GF-D8 (cell line): ENCODE measurements at regions not wholly inside any gene's neighbourhood (a gene's known extent, or its start where the extent isn't known, plus 50 kb on each side); places are given as distances from the start of the nearest gene placed in this dataset.
A peak's percentile ranks its signal among the peaks of the same experiment; 100 is the strongest.
"Not testable (repeated sequence)": the region's sequence is repeated elsewhere in the genome, so short reads cannot be mapped to it uniquely, and the experiment has no call there.

ENCODE experiments used
- DNase-seq: peaks from one replicate; lab custom pipeline; 2025; lab: John Stamatoyannopoulos, UW

DNA sequence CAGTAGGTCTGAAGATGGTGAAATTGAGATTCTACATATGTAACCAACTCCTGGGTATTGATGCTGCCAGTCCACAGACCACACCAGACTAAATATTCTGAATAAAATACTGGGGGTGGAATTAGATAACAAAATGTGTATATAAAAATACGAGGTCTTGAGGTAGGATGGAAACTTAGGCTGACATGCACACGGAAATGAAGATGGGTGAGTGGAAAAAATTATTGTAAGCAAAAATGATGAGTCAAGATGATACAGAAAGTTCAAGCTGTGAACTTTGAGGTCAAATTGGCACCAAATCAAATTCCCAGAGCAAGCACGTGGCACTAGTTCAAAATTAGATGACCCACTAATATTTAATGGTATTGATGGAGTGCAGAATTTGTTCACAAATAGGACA lies 713.4 kb upstream of the ACO1 start:
- DNase-seq: no peak

DNA sequence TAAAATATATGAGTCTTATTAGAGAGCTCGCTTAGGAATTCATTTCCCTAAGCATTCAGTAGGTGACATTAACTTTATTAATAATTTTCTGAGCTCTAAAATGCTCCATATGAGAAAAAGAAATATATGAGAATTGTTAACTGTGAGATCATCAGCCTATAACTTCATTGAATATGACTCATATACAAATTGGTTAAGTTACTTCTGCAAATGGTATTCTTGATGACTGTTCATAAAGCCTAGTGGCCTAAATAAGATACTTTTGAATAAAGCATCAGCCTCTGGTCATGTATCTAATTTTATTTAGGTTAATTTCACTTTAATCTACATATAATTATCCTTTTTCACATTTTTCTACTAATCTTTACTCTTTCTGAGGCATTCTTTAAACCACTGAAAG lies 710.2 kb upstream of the ACO1 start:
- DNase-seq: no peak

DNA sequence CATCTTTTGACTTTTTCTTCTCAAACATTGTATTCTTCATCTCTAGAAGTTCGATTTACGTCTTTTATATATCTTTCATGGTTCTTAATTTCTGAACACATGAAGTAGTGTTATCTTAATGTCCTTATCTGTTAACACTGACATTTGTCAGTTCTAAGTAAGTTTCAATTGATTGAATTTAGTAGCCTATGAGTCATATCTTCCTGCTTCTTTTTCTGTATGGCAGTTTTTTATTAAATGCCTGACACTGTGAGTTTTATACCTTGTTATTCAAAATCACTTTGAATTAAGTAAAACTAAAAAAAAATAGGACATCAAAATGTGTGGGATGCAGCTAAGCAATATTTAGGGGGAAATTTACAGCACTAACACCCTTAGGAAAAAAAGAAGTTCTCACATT lies 707.0 kb upstream of the ACO1 start:
- no peak for DNase-seq

DNA sequence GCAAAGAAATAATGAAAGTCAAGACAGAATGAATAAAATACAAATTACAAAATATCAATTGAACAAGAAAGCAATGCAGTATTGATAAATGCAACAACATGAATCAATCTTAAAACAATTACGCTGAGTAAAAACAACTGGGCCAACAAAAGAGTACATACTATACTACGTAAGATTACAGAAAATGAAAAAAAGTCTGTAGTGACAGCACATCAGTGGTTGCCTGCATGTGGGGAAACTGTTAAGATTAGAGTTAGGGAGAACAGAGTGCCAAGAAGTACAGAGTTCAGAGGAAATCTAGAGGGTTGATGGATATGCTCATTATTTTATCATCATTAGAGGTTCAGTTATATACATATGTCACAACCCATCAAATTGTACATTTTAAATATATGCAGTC lies 706.6 kb upstream of the ACO1 start:
- no peak for DNase-seq

DNA sequence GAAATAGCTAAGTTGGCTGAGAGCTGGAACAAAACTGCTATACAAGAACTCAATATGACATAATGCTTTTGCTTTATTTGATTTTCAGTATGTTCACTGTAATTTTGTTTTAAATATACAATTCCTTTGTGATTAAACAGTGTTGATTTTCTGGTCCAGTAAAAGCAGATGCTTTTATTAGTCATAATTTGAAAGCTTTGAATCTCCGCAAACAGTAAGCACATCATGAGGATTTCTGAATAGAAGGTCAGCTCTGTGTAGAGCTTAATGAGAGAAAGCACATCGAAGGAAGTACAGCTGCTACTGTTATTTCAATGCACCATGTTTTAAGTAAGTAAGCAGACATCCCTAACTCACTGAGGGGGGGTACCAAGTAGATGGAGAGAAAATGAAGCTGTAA lies 701.3 kb upstream of the ACO1 start:
- DNase-seq: no peak

DNA sequence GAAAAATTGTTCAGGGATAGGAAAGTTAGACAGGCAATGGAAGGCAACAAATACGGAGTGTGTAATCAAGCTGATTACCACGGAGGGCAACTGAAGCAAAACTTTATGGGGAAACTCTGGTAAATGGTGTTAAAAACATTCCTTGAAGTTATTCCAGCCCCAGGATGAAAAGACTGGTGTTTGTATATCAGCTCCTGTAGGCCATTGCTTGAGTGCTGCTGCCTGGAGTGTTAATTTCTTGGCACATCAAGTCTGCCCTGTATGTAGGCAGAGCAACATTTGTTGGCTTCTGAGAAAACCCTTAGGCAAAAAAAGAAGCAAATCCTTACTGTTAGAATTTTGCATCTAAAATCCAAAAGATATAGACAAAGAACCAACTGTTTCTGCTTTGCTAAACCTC lies 686.5 kb upstream of the ACO1 start:
- no peak for DNase-seq

DNA sequence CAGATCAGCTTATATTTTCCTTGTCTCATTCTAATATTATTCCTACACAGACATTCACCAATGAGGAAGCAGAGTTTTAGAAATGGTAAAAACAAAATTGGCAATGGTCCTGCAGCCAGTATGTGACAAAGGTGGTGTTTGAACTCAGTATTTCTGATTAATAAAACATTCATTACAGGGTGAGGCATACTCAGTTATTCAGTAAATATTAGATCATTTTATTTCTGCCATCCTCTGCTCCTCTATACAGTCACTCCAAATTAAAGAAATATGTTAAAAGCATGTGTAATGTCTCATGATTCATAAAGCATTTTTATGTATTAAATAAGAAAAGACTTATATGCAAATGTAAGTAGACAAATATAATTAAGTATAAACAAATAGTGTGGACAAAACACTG lies 684.6 kb upstream of the ACO1 start:
- DNase-seq: no peak

DNA sequence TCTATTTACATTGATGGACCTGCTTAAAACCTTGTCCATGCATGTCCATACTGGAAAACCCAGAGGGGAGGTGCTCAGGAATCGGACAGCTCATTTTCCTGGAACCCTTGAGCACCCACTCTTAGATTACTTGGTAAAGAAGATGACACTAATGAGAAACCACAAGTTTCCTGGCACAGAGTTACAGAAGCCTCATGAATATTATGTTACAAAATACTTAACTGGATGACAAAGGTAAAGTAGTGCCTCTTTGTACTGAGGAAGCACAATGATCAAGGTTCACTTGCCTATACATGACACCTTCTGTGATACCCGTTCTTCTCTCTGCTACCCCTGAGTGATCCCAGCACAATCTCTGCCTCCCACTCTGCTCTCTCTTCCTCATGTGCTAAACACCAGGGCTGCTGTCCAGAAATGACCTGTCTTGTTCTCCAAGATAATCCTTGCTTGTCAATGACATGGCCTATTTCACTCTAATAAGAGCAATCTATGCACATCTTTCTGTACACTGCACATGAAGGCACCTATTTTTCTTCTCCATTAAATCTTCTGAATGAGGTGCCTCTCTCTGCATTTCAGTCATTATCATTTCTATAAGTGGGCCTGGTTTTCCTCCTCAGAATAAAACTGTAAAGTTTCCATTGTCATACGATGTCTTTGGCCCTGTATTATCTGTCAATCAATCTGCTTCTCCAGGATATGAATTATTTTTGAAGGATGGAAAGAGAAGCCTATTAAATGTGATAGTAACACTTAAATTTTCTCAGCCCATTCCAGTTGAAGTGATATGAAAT lies 684.0 kb upstream of the ACO1 start:
- DNase-seq: no peak

DNA sequence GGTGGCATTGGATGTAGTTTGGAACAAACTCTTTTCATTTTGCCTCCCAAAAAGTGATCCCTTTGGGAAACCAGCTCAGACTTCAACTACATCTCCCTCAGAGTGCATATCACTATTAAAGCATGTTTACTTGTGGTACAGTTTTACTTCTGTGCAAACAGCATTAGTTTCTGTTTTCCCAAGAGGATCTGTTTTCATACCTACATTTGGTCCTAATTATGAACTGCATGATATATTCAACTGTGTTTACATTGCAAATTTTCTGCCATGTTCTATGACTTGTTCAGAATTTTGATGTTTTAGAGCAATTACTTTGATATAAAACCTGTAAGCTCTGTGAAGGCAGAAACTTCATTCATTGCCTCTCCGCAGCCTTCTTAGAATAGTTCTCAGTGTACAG lies 681.5 kb upstream of the ACO1 start:
- DNase-seq: no peak

DNA sequence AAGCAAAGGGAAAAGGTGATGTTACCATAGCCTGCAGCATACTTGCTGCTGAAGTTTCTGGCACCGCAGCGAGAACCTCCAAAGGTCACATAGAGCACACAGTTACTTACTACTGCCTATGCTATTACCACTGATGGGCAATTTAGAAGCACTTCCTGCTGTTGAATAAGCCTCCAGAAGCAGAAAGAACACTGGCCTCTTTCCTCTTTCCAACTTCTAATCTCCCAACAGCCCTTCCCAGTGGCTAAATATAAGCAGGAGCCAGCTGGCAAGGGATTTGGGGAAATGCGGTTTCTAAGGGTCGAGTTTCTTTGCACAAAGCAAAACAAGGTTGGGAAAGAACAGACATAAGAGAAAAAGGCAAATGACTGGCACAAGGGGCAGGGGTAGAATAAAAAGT lies 669.2 kb upstream of the ACO1 start:
- DNase-seq: no peak

DNA sequence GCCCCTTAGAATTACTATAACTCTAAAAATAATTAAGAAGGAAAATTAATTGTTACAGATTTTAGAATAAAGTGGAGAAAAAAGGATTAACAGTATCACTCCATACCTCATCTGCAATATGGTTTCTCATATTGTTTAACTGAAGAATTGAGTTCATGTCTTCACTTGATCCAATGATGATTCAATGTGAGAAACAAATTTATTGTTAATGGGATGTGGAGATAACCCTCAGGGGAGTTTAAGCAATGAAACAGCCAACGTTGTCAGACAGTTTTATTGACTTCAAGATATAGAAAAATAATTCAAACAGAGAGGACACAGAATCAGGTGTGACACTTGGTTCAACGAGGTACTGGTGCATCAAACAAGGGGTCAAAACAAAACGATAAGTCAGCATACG lies 665.2 kb upstream of the ACO1 start:
- no peak for DNase-seq

DNA sequence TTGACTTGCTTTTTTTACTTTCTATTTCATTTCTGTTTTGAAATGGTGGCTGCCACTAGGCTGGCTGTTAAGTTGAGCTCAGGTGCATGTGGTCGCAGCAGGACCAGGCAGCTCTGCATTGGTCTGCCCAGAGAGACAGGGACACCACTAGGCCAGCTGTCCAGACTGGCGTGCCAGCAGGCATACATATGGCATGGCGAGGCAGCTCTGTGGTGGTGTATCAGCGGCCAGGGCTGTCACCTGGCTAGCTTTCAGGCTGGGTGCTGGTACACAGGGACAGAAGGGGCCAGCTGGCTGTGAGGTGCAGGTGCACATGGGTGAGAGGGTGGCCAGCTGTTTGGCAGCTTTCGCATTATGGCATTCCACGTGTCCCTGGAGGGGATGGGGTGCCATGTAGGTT lies 654.0 kb upstream of the ACO1 start:
- no peak for DNase-seq

DNA sequence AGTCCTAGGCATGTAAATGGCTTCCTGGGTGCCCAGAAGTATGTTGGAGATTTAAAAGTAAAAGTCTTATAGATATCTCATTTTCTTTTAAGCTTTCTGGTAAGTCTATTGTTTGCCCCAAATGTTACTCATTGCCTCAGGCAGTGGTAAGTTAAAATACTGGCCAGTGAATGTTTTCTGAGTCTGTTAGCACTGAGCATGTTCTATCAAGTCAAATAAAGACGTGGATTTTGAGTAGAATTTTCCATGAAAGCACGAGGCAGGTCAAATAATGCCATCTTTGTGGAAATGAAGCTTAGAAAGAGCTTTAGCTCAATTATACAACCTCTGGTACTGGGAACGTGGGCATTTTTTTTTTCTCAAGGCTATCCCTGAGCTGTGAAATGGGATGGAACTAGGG lies 651.3 kb upstream of the ACO1 start:
- no peak for DNase-seq

DNA sequence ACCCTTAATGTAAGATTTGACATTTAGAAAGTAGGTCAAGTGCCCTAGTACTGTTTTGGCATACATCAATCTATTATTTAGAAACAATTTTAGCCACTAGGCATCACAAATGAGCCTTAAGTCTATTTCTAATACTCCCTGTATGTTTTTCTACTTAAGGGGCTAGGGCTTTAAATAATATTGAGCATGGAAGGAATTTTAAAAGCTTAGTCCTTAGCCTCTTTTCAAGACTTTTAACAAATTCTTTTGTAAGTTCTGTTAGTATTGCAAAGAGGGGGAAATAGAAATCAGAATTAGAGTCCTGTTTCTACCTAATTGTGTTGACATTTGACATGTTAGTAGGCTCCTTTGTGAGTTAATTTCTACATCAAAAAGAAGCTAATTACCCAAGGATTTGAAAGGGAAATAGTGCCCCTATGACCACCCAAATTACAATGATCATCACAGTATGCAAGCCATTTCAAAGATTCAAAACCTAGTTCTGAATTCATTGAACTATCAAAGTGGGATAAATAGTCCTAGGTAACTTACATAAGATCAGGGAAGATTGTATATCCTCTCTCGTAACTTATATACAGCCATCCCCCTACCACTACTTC lies 647.8 kb upstream of the ACO1 start:
- DNase-seq: no peak

DNA sequence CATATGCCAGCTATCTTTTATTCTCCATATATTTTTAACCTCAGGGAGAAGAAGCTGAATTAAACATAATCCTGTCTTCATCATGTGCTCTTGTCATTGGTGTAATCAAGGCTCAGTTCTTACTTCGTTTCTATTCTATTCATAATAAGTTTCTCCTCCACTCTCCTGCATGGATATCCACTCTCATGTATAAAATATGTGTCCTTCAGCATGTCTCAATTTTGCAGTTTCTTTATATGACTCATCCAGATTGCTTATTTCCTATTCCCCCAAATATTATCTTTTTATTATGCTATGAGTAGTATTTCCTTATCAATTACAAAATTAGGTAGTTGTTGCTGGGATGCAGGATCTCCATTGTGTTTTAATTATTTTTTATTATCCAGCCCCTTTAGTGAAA lies 643.7 kb upstream of the ACO1 start:
- no peak for DNase-seq

DNA sequence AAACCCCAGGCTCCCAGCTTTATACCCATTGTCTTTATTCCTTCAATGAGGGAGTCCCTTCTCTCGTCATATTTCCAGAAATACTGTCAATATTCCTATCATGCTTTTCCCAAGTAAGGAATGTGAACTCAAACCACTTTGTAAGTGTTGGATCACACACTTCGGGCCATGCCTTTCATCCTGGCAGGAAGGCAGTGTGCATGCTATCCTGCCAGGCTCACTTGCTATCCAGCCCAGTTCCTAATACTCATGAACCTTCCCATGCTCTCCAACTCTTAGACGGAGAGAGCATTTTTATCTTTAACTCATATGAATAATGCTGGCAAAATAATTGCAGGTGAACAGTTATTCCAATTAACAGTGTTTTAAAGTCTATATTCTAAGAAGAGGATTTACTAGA lies 639.9 kb upstream of the ACO1 start:
- no peak for DNase-seq

DNA sequence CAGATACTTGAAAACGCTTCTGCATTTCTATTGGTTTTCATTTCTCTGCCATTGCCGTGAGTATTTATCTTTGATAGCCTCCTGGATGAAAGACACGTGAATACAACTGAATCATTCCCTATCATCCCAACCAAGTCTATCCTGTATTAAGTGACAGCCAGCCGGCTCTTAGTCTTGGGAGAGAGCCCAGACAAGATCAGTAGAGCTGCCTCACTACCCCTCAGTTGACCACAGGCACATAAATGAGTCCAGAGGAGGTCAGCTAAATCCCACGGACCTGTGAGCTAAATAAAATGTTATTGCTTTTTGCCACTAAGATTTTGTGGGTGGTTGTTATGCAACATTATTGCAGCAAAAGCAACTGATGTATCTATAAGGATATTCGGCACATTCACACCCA lies 639.0 kb upstream of the ACO1 start:
- no peak for DNase-seq

DNA sequence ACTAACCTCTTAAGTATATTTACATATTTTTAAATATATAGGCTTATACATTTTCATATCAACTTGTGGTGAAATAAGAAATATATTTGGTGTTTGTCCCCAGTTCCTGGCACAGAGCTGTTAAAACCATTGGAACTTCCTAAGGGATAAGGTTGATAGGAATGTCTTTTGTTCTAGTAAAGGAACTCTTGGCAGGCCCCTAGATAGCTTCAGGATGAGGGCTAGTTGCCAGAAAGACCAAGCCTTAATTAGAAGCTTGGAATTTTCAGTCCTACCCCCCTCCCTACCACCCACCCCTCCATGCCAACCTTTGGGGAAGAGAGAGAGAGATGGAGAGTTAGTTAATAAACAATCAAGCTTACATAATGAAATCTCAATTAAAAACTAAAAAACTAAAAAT lies 638.6 kb upstream of the ACO1 start:
- no peak for DNase-seq

DNA sequence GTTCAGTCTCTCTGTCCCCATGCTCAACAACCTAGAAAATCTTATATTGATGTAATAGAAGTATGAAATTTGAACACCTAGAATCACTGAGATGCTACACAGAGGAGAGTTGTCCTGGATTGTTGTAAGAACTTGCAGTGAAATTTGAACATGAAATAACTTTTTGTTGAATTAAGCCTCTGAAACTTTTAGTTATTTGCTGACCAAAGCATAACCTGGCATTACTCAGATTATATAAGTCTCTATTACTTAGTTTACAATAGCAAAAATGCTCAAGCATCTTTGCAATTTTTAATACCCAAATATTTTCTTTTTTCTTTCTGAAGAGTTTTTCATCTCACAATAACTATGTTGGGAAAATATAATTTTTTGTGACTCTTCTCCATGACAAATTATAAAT lies 630.7 kb upstream of the ACO1 start:
- no peak for DNase-seq

DNA sequence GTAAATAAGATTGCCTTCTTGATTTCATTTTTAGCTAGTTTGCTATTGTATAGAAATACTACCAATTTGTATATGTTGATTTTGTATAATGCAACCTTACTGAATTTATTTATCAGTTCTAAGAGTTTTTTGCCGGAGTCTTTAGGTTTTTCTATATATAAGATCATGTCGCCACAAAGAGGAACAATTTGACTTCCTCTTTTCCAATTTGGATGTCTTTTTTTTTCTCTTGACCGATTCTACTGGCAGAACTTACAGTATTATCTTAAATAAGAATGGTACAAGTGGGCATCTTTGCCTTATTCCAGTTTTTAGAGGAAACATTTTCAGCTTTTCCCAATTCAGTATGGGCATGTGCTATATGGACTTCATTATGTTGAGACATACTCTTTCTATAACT lies 624.7 kb upstream of the ACO1 start:
- DNase-seq: peak; percentile 14

DNA sequence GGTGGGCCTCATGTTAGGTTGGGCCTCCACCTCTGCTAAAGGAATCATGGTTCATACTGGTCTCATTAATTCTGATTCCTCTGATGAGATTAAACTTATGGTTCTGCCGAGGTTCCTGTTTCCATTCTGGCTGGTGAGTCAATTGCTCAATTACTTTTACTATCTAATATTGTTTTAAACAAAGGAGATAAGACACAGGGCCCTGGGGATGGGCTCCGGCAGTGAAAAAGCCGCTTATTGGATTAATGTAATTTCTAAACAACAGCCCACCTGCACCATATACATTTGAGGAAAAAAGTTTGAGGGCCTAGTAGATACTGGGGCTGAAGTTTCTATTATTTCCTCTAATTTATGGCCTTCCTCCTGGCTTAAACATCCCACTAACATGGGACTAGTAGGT lies 610.4 kb upstream of the ACO1 start:
- DNase-seq: not testable (repeated sequence)

DNA sequence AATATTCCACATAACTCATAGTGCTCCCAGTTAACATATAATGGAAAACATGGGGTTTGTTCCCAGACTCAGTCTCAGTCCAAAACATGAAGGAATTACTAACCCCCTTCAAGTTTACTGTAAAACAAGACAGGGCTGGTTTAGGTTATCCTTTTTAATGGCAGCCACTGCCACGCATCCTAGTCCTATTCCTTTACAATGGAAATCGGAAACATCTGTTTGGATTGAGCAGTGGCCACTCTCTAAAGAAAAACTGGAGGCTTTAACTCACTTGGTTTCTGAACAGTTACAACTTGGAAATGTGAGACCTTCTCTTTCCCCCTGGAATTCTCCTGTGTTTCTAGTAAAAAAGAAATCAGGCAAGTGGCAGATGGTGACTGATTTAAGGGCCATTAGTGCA lies 609.9 kb upstream of the ACO1 start:
- no peak for DNase-seq

DNA sequence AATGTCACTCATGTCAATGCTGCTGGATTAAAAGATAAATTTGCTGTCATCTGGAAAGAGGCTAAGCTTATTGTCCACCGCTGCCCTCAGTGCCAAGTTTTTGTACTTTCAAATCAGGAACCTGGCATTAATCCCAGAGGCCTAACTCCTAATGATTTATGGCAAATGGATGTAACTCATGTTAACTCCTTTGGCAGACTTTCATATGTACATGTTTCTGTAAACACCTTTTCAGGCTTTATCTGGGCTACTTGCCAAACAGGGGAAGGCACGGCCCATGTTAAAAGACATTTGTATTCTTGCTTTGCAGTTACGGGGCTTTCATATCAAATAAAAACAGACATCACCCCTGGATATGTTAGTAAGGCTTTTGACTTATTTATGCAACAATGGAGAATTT lies 608.0 kb upstream of the ACO1 start:
- DNase-seq: no peak

DNA sequence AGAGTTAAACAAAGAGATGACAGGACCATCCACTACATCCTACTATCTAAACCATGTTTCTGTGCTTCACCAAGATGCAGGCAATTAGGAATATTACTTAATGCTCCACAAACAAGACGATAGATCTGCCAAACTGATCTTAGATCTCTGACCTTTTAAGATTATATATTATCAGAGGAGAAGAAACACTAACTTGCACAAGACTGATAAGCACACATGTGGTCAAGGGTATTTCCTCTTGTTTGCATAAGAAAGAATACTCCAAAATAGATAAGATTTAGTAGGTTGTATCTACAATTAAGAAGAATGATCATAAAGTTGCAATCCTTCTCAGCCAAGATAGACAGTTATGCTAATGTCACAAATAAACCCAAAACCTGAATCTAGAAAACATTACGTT lies 601.0 kb upstream of the ACO1 start:
- peak; percentile 57 for DNase-seq
